ENCODE measurements at regions not wholly inside any gene's neighbourhood (a gene's known extent, or its start where the extent isn't known, plus 50 kb on each side); places are given as distances from the start of the nearest gene placed in this dataset.

GRCh38 chr7:81415181-81415580 is 354.7 kb downstream of the HGF start:
- H3K4me1 ChIP-seq (replicated peaks in 1 of 4; ENCODE audit: control insufficient read depth in 3 of 4, insufficient read depth in 4 of 4, low read length in 3 of 4), result 0 out of 7 replicates have a peak, but pooled peaks cover 0 to 2% (median 0%) of the 10 kb centered on the region in 4 experiments

More at GRCh38 chr7:81415181-81415580, 354.7 kb downstream of the HGF start:
- TF ChIP-seq SIRT6 (IDR thresholded peaks at IDR 0.05; ENCODE audit: low read length), result no peak
- no peak for TF ChIP-seq CTBP2 (IDR thresholded peaks at IDR 0.05; ENCODE audit: borderline replicate concordance, insufficient read depth, insufficient read length, low read length)
- TF ChIP-seq GABPA (IDR thresholded peaks at IDR 0.05; ENCODE audit: borderline replicate concordance, insufficient read depth, low read length), result no peak
- TF ChIP-seq SP2 (IDR thresholded peaks at IDR 0.05; ENCODE audit: low read length), result no peak
- Histone ChIP-seq H3K4ac (replicated peaks; ENCODE audit: insufficient read length, low read depth, low read length) (no peak overlapping the region), H3K18ac (ENCODE audit: extremely low read depth, low read length) (no peak overlapping the region), H3K9ac (replicated peaks in 1 of 4; ENCODE audit: extremely low read depth in 1 of 4, low read depth in 3 of 4, low read length in 3 of 4) (no peak overlapping the region), H3K4me2 (ENCODE audit: insufficient read depth in 1 of 2, low read depth in 2 of 2, low read length in 2 of 2) (no peak overlapping the region), H2AFZ (ENCODE audit: low read length) (no peak overlapping the region), H2BK5ac (ENCODE audit: low read depth, low read length) (no peak overlapping the region), H3K79me1 (ENCODE audit: low read depth, low read length) (no peaks in the 10 kb centered on the region), H3K14ac (ENCODE audit: insufficient read length) (no peak overlapping the region), H2BK20ac (ENCODE audit: low read length) (no peak overlapping the region), H4K8ac (ENCODE audit: extremely low read depth, insufficient read depth, low read length) (no peak overlapping the region), H4K5ac (ENCODE audit: insufficient read length, low read depth, low read length) (no peak overlapping the region), H3K23ac (ENCODE audit: insufficient read length) (no peak overlapping the region), H2BK12ac (ENCODE audit: low read depth, low read length) (no peak overlapping the region), H3K27me3 (replicated peaks in 1 of 4; ENCODE audit: control insufficient read depth in 3 of 4, extremely low read depth in 1 of 4, insufficient read depth in 3 of 4, low read length in 3 of 4) (no peaks in the 10 kb centered on the region), H4K20me1 (replicated peaks in 1 of 2; ENCODE audit: control insufficient read depth in 1 of 2, insufficient read depth in 2 of 2, low read length in 2 of 2) (no peaks in the 10 kb centered on the region), H2BK15ac (ENCODE audit: low read length) (no peak overlapping the region), H2BK120ac (replicated peaks; ENCODE audit: low read depth, low read length) (no peak overlapping the region), H3K23me2 (ENCODE audit: low read depth, low read length) (no peaks in the 10 kb centered on the region), H3K36me3 (ENCODE audit: control insufficient read depth in 2 of 4, insufficient read depth in 4 of 4, low read length in 3 of 4) (no peaks in the 10 kb centered on the region), H3K4me3 (ENCODE audit: extremely low read depth in 1 of 4, insufficient read depth in 2 of 4, low read depth in 3 of 4, low read length in 4 of 4) (no peak overlapping the region), H2AK5ac (ENCODE audit: low read depth, low read length) (no peak overlapping the region), H3K79me2 (ENCODE audit: control insufficient read depth in 1 of 2, insufficient read depth in 2 of 2, low read length in 2 of 2) (no peaks in the 10 kb centered on the region), H4K91ac (replicated peaks; ENCODE audit: insufficient read length, low read length) (no peak overlapping the region), H3K27ac (ENCODE audit: low read depth, low read length) (no peak overlapping the region), H3K9me3 (ENCODE audit: insufficient read depth in 2 of 2, low read depth in 1 of 2, low read length in 1 of 2) (no peaks in the 10 kb centered on the region), H3K56ac (replicated peaks; ENCODE audit: insufficient read length, low read depth, low read length) (no peak overlapping the region)
- POLR2A ChIA-PET (ENCODE audit: partially characterized antibody), result no interaction called here
- FAIRE-seq (no peak), DNase-seq (ENCODE audit: low read depth in 1 of 2, low spot score in 2 of 2) (no peak)
- CTCF ChIA-PET (ENCODE audit: partially characterized antibody), result no interaction called here
- WGBS, 2 experiments (ENCODE audit: extremely low coverage in 1 of 2, insufficient coverage in 1 of 2, insufficient read length in 1 of 2, insufficient replicate concordance in 2 of 2, low coverage in 1 of 2, low lambda C conversion rate in 2 of 2, missing lambda C conversion rate in 1 of 2), result 85% methylated on average over 1 of the region's 1 CpG; no CpG with 5 or more reads in 1 of the 2 experiments
